Stomach (tissue), 8 donors: ENCODE measurements at regions not wholly inside any gene's neighbourhood (a gene's known extent, or its start where the extent isn't known, plus 50 kb on each side); places are given as distances from the start of the nearest gene placed in this dataset.
"Not testable (repeated sequence)": the region's sequence is repeated elsewhere in the genome, so short reads cannot be mapped to it uniquely, and the experiment has no call there.

Experiments used
- DNase-seq, 2 donors: peaks; one replicate each; pipeline versions ENCODE4 v3.0.0 to v3.0.0-alpha.2; 2013 to 2019
- H3K27ac ChIP-seq, 5 donors: fragments of 200-600 bp in 4 of 5; sonication (generic) in 4 of 5; one replicate each; pipeline ENCODE4 v1.5.1; 2013 to 2019; ENCODE audit warnings: mild to moderate bottlenecking in 1 of 5, moderate library complexity in 1 of 5
- H3K27me3 ChIP-seq, 3 donors: fragments of 200-600 bp; sonication (generic); one replicate each; pipeline ENCODE4 v1.5.1; 2017 to 2019; ENCODE audit warnings: mixed run types in 1 of 3
- H3K36me3 ChIP-seq, 4 donors: fragments of 200-600 bp; sonication (generic); 1 replicate in 3 of 4; 2 replicates in 1 of 4; pipeline ENCODE4 v1.5.1; 2016 to 2019
- H3K4me1 ChIP-seq, 4 donors: fragments of 200-600 bp; sonication (generic); one replicate each; pipeline ENCODE4 v1.5.1; 2016 to 2019
- H3K4me3 ChIP-seq, 4 donors: fragments of 200-600 bp; sonication (generic) in 3 of 4; one replicate each; pipeline ENCODE4 v1.5.1; 2016 to 2019; ENCODE audit warnings: mild to moderate bottlenecking in 1 of 4
- H3K9me3 ChIP-seq, 4 donors: fragments of 200-600 bp; sonication (generic); one replicate each; pipeline ENCODE4 v1.5.1; 2016 to 2019
- CTCF ChIP-seq, 7 experiments: fragments of 450-650 bp in 4 of 7; fragments of 200-600 bp in 3 of 7; sonication (generic) in 3 of 7; IDR thresholded peaks; one replicate each; pipeline ENCODE4 v1.5.1; 2016 to 2019; ENCODE audit warnings: antibody characterized with exemption in 7 of 7, control low read depth in 2 of 7, mild to moderate bottlenecking in 1 of 7
- EP300 ChIP-seq: sonication (generic); formaldehyde crosslinking; IDR thresholded peaks from one replicate; pipeline ENCODE4 v1.6.1; 2017; ENCODE audit warnings: antibody characterized with exemption
- POLR2A ChIP-seq, 4 donors: fragments of 450-650 bp; IDR thresholded peaks; one replicate each; pipeline ENCODE4 v1.6.1; 2016; ENCODE audit warnings: antibody characterized with exemption in 4 of 4, control low read depth in 2 of 4, mild to moderate bottlenecking in 1 of 4, moderate library complexity in 1 of 4
- POLR2AphosphoS5 ChIP-seq, 3 donors: sonication (generic); formaldehyde crosslinking; IDR thresholded peaks; one replicate each; pipeline ENCODE4 v1.6.1; 2016; ENCODE audit warnings: antibody characterized with exemption in 3 of 3
- WGBS, 5 donors: extraction: QIAGEN DNeasy Blood & Tissue Kit in 3 of 5; methylation state at CpG; one replicate each; pipeline versions ENCODE4 v1.1.5 to v1.1.7; 2013 to 2018; 5-methylcytosine and 5-hydroxymethylcytosine counted together
- intact Hi-C: fragments of 100-400 bp; cut with DNase I; formaldehyde crosslinking; loops from one replicate; pipeline ENCODE4 v1.15.1; 2023; ENCODE audit warnings: low total_unique reads
- donor health status: healthy with polysubstance abuse.
- donor health status: Bipolar disorder and iron deficiency.
- donor health status: healthy.

GRCh38 chr12:28034271-28034670, 61.7 kb upstream of the PTHLH start:
- Histone ChIP-seq H3K27me3 (no peaks in the 10 kb centered on the region), H3K4me1 (no peaks in the 10 kb centered on the region), H3K27ac (no peak overlapping the region), H3K4me3 (no peak overlapping the region), H3K9me3 (no peaks in the 10 kb centered on the region), H3K36me3 (no peaks in the 10 kb centered on the region)
- DNase-seq = no peak
- 88 to 100% (median 93%) methylated on average over 1 of the region's 1 CpG for WGBS, 5 donors
- TF ChIP-seq EP300 (no peak), POLR2A (IDR thresholded peaks at IDR 0.05) (no peak), POLR2AphosphoS5 (IDR thresholded peaks at IDR 0.05) (no peak), CTCF (IDR thresholded peaks at IDR 0.05) (no peak)
- intact Hi-C loops = no loop called here

- no peaks in the 10 kb centered on the region for H3K9me3 ChIP-seq
- no peaks in the 10 kb centered on the region for H3K36me3 ChIP-seq
- no peak for DNase-seq
- 45 to 61% (median 56%) methylated on average over 1 of the region's 1 CpG for WGBS, 5 donors
- intact Hi-C loops = no loop called here
- H3K27me3 ChIP-seq = no peaks in the 10 kb centered on the region
- TF ChIP-seq EP300 (no peak), CTCF (IDR thresholded peaks at IDR 0.05) (no peak), POLR2AphosphoS5 (IDR thresholded peaks at IDR 0.05) (no peak), POLR2A (IDR thresholded peaks at IDR 0.05) (no peak)
- no peak overlapping the region for H3K27ac ChIP-seq
- H3K4me1 ChIP-seq = no peaks in the 10 kb centered on the region
- H3K4me3 ChIP-seq = no peak overlapping the region
These were observed 63.0 kb upstream of the PTHLH start for GRCh38 chr12:28035500-28035899.

DNA sequence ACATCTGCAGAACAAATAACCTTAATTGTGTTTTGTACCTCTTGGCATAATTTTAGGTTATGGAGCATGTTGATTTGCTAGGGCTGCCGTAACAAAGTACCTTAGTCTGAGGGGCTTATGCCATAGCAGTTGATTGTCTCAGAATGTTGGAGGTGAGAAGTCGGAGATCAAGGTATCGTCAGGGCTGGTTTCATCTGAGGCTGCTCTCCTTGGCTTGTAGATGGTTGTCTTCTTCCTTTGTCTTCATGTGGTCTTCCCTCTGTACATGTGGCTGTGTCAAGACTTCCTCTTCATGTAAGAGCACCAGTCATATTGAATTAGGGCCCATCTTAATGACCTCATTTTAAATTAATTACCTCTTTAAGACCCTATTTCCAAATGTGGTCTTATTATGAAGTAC, 64.4 kb upstream of the PTHLH start:
- intact Hi-C loops = no loop called here
- WGBS, 5 donors = 89 to 100% (median 97%) methylated on average over 3 of the region's 3 CpGs
- Histone ChIP-seq H3K4me3 (no peak overlapping the region), H3K27ac (no peak overlapping the region), H3K4me1 (no peaks in the 10 kb centered on the region), H3K27me3 (no peaks in the 10 kb centered on the region), H3K9me3 (no peaks in the 10 kb centered on the region), H3K36me3 (no peaks in the 10 kb centered on the region)
- DNase-seq = peak in 1 of 2 donors; percentile 5
- TF ChIP-seq POLR2A (IDR thresholded peaks at IDR 0.05) = no peak
- TF ChIP-seq CTCF (IDR thresholded peaks at IDR 0.05) = no peak
- TF ChIP-seq EP300 = no peak
- no peak for TF ChIP-seq POLR2AphosphoS5 (IDR thresholded peaks at IDR 0.05)

DNA sequence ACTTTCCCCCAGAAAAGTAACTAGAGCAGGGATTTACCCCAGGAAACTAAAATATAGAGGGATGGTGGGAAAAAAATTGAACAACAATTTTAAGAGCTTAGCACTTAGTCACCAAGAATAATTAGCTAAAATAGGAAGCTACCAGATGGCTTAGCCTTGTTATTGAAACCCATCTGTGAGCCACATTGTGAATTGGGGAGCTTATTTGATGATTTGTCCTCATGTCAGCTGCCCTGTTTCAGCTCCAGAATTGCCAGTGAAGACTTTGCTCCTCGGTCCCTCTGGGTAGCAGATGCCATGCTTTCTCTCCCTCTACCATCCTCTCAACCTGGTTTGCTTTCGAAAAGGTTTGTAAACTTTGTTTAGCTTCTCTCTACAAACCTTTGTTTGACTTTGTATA, 67.7 kb upstream of the PTHLH start:
- Histone ChIP-seq H3K4me3 (no peak overlapping the region), H3K9me3 (no peaks in the 10 kb centered on the region), H3K27me3 (no peaks in the 10 kb centered on the region), H3K36me3 (no peaks in the 10 kb centered on the region), H3K4me1 (no peaks in the 10 kb centered on the region), H3K27ac (no peak overlapping the region)
- no peak for DNase-seq
- intact Hi-C loops = no loop called here
- WGBS, 5 donors = 72 to 88% (median 77%) methylated on average over 2 of the region's 2 CpGs
- TF ChIP-seq CTCF (IDR thresholded peaks at IDR 0.05) = no peak
- TF ChIP-seq POLR2AphosphoS5 (IDR thresholded peaks at IDR 0.05) = no peak
- no peak for TF ChIP-seq POLR2A (IDR thresholded peaks at IDR 0.05)
- no peak for TF ChIP-seq EP300

GRCh38 chr12:28046600-28046999, 74.1 kb upstream of the PTHLH start:
- DNase-seq, H3K9me3 ChIP-seq, H3K4me3 ChIP-seq, H3K27me3 ChIP-seq, H3K4me1 ChIP-seq, H3K36me3 ChIP-seq, intact Hi-C loops, H3K27ac ChIP-seq: not testable (repeated sequence)
- WGBS, 5 donors = 73 to 97% (median 89%) methylated on average over 3 of the region's 3 CpGs
